NCI-H187 treated with DMSO at 0.1 percent for 48 hours (cell line): ENCODE measurements at regions not wholly inside any gene's neighbourhood (a gene's known extent, or its start where the extent isn't known, plus 50 kb on each side); places are given as distances from the start of the nearest gene placed in this dataset.
"Not testable (repeated sequence)": the region's sequence is repeated elsewhere in the genome, so short reads cannot be mapped to it uniquely, and the experiment has no call there.

Experiments
- DNase-seq: peaks from one replicate; lab custom pipeline; 2025; lab: John Stamatoyannopoulos, UW

GRCh38 chr4:177494791-177495190 is 52.6 kb upstream of the AGA start:
- no peak for DNase-seq

GRCh38 chr4:177495626-177496025 is 53.4 kb upstream of the AGA start:
- not testable (repeated sequence) for DNase-seq

- DNase-seq: no peak
Observed at GRCh38 chr4:177499537-177499936, 57.3 kb upstream of the AGA start.

GRCh38 chr4:177505171-177505615 is 63.0 kb upstream of the AGA start:
- no peak for DNase-seq

- DNase-seq: no peak
Observed at GRCh38 chr4:177508662-177509061, 66.4 kb upstream of the AGA start.

GRCh38 chr4:177509226-177509745 is 67.0 kb upstream of the AGA start:
- DNase-seq: no peak

- no peak for DNase-seq
Observed at GRCh38 chr4:177511611-177512010, 69.4 kb upstream of the AGA start.

- no peak for DNase-seq
Observed at GRCh38 chr4:177512646-177513045, 70.4 kb upstream of the AGA start.

GRCh38 chr4:177517862-177518261 is 75.6 kb upstream of the AGA start:
- DNase-seq: no peak

- no peak for DNase-seq
Observed at GRCh38 chr4:177519481-177520260, 77.4 kb upstream of the AGA start.

- DNase-seq: no peak
Observed at GRCh38 chr4:177528620-177529019, 86.4 kb upstream of the AGA start.

- no peak for DNase-seq
Observed at GRCh38 chr4:177530561-177530960, 88.3 kb upstream of the AGA start.

GRCh38 chr4:177532358-177532757 is 90.1 kb upstream of the AGA start:
- no peak for DNase-seq

- not testable (repeated sequence) for DNase-seq
Observed at GRCh38 chr4:177534841-177535240, 92.6 kb upstream of the AGA start.

GRCh38 chr4:177546745-177547144 is 104.5 kb upstream of the AGA start:
- DNase-seq: no peak

GRCh38 chr4:177547985-177548384 is 105.7 kb upstream of the AGA start:
- DNase-seq: no peak

GRCh38 chr4:177555007-177555574 is 112.9 kb upstream of the AGA start:
- DNase-seq: no peak

- DNase-seq: no peak
Observed at GRCh38 chr4:177557416-177557815, 115.2 kb upstream of the AGA start.

GRCh38 chr4:177558995-177559394 is 116.8 kb upstream of the AGA start:
- no peak for DNase-seq

- no peak for DNase-seq
Observed at GRCh38 chr4:177562163-177562562, 119.9 kb upstream of the AGA start.

- no peak for DNase-seq
Observed at GRCh38 chr4:177562859-177563258, 120.6 kb upstream of the AGA start.

GRCh38 chr4:177566691-177567090 is 124.5 kb upstream of the AGA start:
- DNase-seq: no peak

- DNase-seq: no peak
Observed at GRCh38 chr4:177568931-177569330, 126.7 kb upstream of the AGA start.

- no peak for DNase-seq
Observed at GRCh38 chr4:177569434-177569833, 127.2 kb upstream of the AGA start.
